Mucosa of descending colon (tissue), 3 donors: ENCODE measurements at regions not wholly inside any gene's neighbourhood (a gene's known extent, or its start where the extent isn't known, plus 50 kb on each side); places are given as distances from the start of the nearest gene placed in this dataset.

Experiments used
- ATAC-seq: fragments of 200-7000 bp; cut with Tn5 transposase; one replicate; pipeline ENCODE4 v1.9.1; 2020; ENCODE audit warnings: mild to moderate bottlenecking, moderate library complexity
- DNase-seq, 3 donors: peaks; one replicate each; pipeline ENCODE4 v3.0.0-alpha.2; 2020
- H3K36me3 ChIP-seq: fragments of 200-600 bp; one replicate; pipeline ENCODE4 v1.8.0; 2021; ENCODE audit warnings: low read depth, mild to moderate bottlenecking
- H3K4me1 ChIP-seq: fragments of 200-600 bp; one replicate; pipeline ENCODE4 v1.8.0; 2021; ENCODE audit warnings: low read depth, mild to moderate bottlenecking
- H3K4me3 ChIP-seq: fragments of 200-600 bp; one replicate; pipeline ENCODE4 v1.8.0; 2021; ENCODE audit warnings: mild to moderate bottlenecking
- H3K9me3 ChIP-seq: fragments of 200-600 bp; one replicate; pipeline ENCODE4 v1.8.0; 2021; ENCODE audit warnings: mild to moderate bottlenecking
- CTCF ChIP-seq: fragments of 200-600 bp; IDR thresholded peaks from one replicate; pipeline ENCODE4 v1.8.0; 2022; ENCODE audit warnings: antibody characterized with exemption, mild to moderate bottlenecking
- intact Hi-C, 2 donors: fragments of 100-400 bp; cut with DNase I in 1 of 2; cut with micrococcal nuclease in 1 of 2; formaldehyde crosslinking; loops; one replicate each; pipeline versions ENCODE4 v1.11.0 to v1.11.1; 2022; cut with DNase I, micrococcal nuclease
- donor health status: DM: no; HTN: no; CAD: no; lungs with moderate emphysema.
- donor health status: DM: no; HTN: no; CAD: no.
- donor health status: DM: no; HTN: yes; CAD: no.

GRCh38 chr21:15164678-15165303 is 100.0 kb upstream of the NRIP1 start:
- ATAC-seq (peak; percentile 97), DNase-seq (peak in 1 of 3 donors; percentile 17)
- H3K36me3 ChIP-seq, result no peaks in the 10 kb centered on the region
- no peaks in the 10 kb centered on the region for H3K9me3 ChIP-seq
- intact Hi-C loops, result no loop called here
- no peaks in the 10 kb centered on the region for H3K4me1 ChIP-seq
- TF ChIP-seq CTCF, result no peak
- H3K4me3 ChIP-seq, result no peak overlapping the region

DNA sequence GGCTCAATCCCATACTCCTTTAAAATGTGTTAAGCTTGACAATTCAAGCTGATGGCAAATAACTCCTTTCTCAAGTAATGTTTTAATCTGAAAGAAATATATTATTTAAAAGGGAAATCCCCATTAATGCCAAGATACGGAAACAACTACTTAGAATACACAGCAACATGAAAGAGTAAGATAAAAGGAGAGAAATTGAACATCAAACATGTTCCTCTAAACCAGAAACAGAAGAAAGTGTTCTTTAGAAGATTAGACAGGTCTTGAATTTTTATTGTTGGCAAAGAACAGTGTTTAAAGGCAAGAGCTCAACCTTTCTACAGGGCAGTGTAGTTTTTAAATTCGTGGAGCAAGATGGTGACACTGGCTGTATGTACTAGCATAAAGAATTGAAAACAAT is 105.8 kb upstream of the NRIP1 start:
- ATAC-seq (no peak), DNase-seq (no peak)
- TF ChIP-seq CTCF, result no peak
- no peak overlapping the region for H3K4me3 ChIP-seq
- no peaks in the 10 kb centered on the region for H3K4me1 ChIP-seq
- H3K36me3 ChIP-seq, result no peaks in the 10 kb centered on the region
- H3K9me3 ChIP-seq, result no peaks in the 10 kb centered on the region
- intact Hi-C loops, result no loop called here

DNA sequence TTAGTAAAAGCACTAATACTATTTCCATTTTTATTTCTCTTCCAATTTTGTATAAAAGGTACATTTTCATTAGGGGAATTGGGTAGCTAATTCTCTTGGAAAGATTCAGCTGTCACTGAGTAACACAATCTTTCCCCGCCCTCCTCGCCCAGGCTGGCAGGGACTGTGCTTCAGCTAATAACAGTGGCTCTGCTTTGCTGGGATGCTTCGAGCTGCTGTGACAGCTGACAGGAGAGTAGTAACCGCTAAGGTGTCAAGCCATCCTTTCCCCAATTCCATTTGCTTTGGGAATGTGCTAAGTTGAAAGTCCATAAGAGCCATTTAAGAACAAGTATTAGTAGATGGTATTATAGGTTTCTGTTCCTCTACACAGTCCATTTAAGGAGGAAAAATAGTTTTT is 106.7 kb upstream of the NRIP1 start:
- no peak for TF ChIP-seq CTCF
- Histone ChIP-seq H3K36me3 (no peaks in the 10 kb centered on the region), H3K4me3 (no peak overlapping the region), H3K4me1 (no peaks in the 10 kb centered on the region), H3K9me3 (no peaks in the 10 kb centered on the region)
- DNase-seq, result no peak
- no peak for ATAC-seq
- intact Hi-C loops, result no loop called here

DNA sequence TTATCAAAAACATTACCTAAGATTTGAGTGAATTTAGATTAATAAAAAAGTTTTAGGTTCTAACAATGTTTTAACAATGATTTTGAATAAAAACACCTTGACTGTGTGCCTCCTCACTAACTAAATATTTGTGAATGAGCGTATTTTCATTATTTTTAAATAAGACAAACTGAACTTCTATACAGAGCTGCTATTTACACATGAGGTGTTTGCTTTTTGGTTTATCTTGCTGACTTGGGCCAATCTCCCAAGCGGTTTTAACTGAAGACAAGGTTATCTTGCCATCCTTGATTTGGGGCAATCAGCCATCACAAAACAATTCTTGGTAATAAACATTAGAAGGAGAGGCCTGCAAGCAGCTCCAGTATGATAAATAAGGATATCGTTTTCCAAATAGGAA is 108.2 kb upstream of the NRIP1 start:
- intact Hi-C loops, result no loop called here
- no peak for TF ChIP-seq CTCF
- ATAC-seq (no peak), DNase-seq (no peak)
- Histone ChIP-seq H3K36me3 (no peaks in the 10 kb centered on the region), H3K4me1 (no peaks in the 10 kb centered on the region), H3K9me3 (no peaks in the 10 kb centered on the region), H3K4me3 (no peak overlapping the region)

DNA sequence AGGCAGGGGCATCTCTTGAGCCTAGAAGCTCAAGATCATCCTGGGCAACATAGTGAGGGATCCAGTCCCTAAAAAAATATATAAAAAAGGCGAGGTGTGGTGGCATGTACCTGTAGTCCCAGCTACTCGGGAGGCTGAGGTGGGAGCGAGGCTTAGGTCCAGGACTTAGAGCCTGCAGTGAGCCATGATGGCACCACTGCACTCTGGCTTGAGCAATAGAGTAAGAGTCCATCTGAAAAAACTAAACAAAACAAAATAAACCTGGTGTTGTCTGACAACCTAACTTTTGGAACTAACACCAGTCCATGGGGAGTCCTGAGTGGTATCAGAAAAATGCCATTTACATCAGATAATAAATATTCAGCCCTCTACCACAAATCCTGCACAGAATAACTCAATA is 110.1 kb upstream of the NRIP1 start:
- H3K4me1 ChIP-seq, result no peaks in the 10 kb centered on the region
- intact Hi-C loops, result no loop called here
- H3K9me3 ChIP-seq, result no peaks in the 10 kb centered on the region
- ATAC-seq (no peak), DNase-seq (no peak)
- no peaks in the 10 kb centered on the region for H3K36me3 ChIP-seq
- no peak overlapping the region for H3K4me3 ChIP-seq
- TF ChIP-seq CTCF, result no peak

DNA sequence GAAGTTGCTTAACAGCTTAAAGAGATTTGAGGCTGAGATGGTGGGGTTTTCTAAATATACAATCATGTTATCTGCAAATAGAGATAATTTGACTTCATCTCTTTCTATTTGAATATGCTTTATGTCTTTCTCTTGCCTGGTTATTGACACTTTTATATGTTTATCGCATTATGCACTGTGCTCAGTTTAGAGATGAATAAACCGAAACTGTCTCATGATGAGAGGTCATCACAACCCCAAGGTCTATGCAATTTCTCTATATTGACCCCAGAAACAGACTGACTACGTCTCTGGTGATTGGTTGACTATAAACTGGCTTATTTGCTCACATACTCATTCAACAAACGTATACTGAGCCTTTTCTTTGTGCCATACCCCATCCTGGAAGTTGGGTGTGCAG is 117.9 kb upstream of the NRIP1 start:
- H3K36me3 ChIP-seq, result no peaks in the 10 kb centered on the region
- TF ChIP-seq CTCF, result no peak
- H3K4me3 ChIP-seq, result no peak overlapping the region
- no peaks in the 10 kb centered on the region for H3K4me1 ChIP-seq
- H3K9me3 ChIP-seq, result no peaks in the 10 kb centered on the region
- DNase-seq (no peak), ATAC-seq (no peak)
- intact Hi-C loops, result no loop called here
